ENCODE measurements at regions not wholly inside any gene's neighbourhood (a gene's known extent, or its start where the extent isn't known, plus 50 kb on each side); places are given as distances from the start of the nearest gene placed in this dataset.

DNA sequence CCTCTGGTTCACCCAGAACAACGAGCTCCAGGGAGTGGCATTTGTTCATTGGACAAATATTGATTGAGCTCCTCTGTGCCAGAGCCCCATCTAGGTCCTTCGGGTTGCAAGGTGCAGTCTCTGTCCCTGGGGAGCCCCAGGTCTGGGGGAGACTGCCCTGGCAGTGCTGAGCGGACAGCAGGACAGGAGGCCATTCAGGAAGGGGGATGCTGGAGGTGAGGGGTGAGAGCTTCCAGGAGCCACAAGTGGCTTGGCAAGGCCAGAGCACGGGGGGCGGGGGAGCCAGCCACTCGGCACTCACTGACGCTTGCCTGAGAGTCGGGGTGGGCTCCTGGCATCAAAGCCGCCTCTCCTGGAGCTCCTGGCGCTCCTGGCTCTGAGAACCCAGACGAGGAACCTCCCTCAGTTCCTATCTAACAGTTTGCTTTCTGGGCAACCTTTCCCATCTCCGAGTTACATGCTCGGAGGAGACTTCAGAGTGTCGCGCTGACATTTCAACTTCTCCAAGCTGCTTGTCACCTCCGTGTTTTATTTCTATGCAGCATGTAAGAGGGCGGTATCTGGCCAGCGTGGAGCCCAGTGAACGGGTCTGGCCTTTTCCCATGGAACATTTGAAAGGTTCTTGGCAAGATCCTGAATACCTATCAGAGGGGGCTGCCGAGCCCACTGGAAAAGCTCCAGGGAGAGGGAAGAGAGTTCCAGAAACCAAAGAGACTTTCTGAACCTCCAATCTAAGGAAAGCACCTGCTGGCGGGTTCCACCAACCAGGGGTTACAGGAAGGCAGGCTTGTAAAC is 62.0 kb upstream of the BCL11B start:
- TF ChIP-seq, protein P1, sequence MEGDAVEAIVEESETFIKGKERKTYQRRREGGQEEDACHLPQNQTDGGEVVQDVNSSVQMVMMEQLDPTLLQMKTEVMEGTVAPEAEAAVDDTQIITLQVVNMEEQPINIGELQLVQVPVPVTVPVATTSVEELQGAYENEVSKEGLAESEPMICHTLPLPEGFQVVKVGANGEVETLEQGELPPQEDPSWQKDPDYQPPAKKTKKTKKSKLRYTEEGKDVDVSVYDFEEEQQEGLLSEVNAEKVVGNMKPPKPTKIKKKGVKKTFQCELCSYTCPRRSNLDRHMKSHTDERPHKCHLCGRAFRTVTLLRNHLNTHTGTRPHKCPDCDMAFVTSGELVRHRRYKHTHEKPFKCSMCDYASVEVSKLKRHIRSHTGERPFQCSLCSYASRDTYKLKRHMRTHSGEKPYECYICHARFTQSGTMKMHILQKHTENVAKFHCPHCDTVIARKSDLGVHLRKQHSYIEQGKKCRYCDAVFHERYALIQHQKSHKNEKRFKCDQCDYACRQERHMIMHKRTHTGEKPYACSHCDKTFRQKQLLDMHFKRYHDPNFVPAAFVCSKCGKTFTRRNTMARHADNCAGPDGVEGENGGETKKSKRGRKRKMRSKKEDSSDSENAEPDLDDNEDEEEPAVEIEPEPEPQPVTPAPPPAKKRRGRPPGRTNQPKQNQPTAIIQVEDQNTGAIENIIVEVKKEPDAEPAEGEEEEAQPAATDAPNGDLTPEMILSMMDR (IDR thresholded peaks at IDR 0.05 in 4 of 5, conservative IDR thresholded peaks at IDR 0.05 in 1 of 5) = no peak
- no peak for TF ChIP-seq POLR2A (IDR thresholded peaks at IDR 0.05)
